AG04450 (cell line): ENCODE measurements at regions not wholly inside any gene's neighbourhood (a gene's known extent, or its start where the extent isn't known, plus 50 kb on each side); places are given as distances from the start of the nearest gene placed in this dataset.

Experiments used
- CTCF ChIA-PET: fragments of 300-600, 350-600 bp; formaldehyde crosslinking; extraction: SDS; loops from one replicate; lab custom pipeline; 2022; ENCODE audit warnings: antibody characterized with exemption, inconsistent platforms; lab: Charles Lee
- POLR2A ChIA-PET: fragments of 350-600 bp; formaldehyde crosslinking; extraction: SDS; loops from one replicate; lab custom pipeline; 2021; ENCODE audit warnings: antibody characterized with exemption, inconsistent platforms; lab: Yijun Ruan, JAX
- DNase-seq: peaks from one replicate; pipeline ENCODE4 v3.0.0-alpha.2; 2011; ENCODE audit warnings: low read depth, low spot score
- H3K27ac ChIP-seq: one replicate; pipeline ENCODE4 v1.5.1; 2012; ENCODE audit warnings: low read depth, low read length, control low read depth
- H3K27me3 ChIP-seq: one replicate; pipeline ENCODE4 v1.6.0; 2012; ENCODE audit warnings: low read length; ENCODE audit not compliant: control insufficient read depth, insufficient read depth
- H3K4me3 ChIP-seq: 2 replicates; pipeline ENCODE4 v1.5.1; 2011; ENCODE audit warnings: mild to moderate bottlenecking, low read depth, low read length, control low read depth
- H3K9me3 ChIP-seq: 2 replicates; pipeline ENCODE4 v1.5.1; 2012; ENCODE audit warnings: low read length; ENCODE audit not compliant: control insufficient read depth, insufficient read depth
- TF ChIP-seq, protein P1 (sequence below): IDR thresholded peaks from 2 replicates; pipeline ENCODE4 v1.5.1; 2011; ENCODE audit warnings: low read depth, low read length, control low read depth, inconsistent platforms

GRCh38 chr2:20146401-20146800 is 78.5 kb downstream of the SDC1 start:
- CTCF ChIA-PET: interaction anchor here (1.5 kb wide), 1 partner anchor 11 kb away, joined by 3 read pairs; no protein-coding TSS in a partner anchor
- Histone ChIP-seq H3K4me3 (no peak overlapping the region), H3K9me3 (no peaks in the 10 kb centered on the region), H3K27ac (no peak overlapping the region), H3K27me3 (no peaks in the 10 kb centered on the region)
- no peak for DNase-seq
- POLR2A ChIA-PET: no interaction called here
- TF ChIP-seq, protein P1, sequence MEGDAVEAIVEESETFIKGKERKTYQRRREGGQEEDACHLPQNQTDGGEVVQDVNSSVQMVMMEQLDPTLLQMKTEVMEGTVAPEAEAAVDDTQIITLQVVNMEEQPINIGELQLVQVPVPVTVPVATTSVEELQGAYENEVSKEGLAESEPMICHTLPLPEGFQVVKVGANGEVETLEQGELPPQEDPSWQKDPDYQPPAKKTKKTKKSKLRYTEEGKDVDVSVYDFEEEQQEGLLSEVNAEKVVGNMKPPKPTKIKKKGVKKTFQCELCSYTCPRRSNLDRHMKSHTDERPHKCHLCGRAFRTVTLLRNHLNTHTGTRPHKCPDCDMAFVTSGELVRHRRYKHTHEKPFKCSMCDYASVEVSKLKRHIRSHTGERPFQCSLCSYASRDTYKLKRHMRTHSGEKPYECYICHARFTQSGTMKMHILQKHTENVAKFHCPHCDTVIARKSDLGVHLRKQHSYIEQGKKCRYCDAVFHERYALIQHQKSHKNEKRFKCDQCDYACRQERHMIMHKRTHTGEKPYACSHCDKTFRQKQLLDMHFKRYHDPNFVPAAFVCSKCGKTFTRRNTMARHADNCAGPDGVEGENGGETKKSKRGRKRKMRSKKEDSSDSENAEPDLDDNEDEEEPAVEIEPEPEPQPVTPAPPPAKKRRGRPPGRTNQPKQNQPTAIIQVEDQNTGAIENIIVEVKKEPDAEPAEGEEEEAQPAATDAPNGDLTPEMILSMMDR: no peak

DNA sequence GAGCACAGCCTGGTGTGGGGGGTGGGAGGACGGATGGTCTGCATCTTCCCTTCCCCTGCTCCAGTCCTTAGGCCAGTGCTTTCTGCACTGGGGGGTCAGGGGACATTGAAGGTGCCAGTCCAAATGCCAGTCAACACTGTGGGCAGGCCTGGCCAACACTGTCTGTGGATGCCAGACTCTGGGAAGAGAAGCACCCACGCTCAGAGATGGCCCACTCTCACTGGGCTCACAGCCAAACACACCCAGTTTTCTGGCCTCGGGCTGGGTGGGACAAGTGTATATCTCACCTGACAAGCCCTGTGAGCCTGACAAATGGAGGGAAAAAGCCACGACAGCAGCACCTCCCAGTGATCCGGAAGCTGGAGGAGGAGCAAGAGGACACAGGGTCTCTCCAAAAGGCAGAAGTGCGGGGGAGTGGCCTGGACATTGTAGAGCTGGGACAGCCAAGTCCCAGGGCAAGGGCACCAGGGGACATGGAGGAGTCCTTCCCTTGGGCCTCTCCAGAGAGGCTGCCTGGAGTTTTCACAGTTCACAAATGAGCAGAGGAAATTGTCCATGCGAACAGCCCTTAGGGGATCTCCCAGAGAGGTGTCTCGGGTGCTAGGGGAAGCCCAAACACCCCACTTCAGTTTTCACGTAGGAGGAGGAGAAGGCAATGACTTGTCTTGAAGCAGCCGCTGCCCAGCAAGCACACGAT is 79.3 kb downstream of the SDC1 start:
- DNase-seq: no peak
- TF ChIP-seq, protein P1: no peak
- no peak overlapping the region for H3K27ac ChIP-seq
- H3K4me3 ChIP-seq: no peak overlapping the region
- no peaks in the 10 kb centered on the region for H3K9me3 ChIP-seq
- CTCF ChIA-PET: interaction anchor here (1.5 kb wide), 1 partner anchor 10 kb away, joined by 3 read pairs; no protein-coding TSS in a partner anchor
- no peaks in the 10 kb centered on the region for H3K27me3 ChIP-seq
- POLR2A ChIA-PET: no interaction called here

DNA sequence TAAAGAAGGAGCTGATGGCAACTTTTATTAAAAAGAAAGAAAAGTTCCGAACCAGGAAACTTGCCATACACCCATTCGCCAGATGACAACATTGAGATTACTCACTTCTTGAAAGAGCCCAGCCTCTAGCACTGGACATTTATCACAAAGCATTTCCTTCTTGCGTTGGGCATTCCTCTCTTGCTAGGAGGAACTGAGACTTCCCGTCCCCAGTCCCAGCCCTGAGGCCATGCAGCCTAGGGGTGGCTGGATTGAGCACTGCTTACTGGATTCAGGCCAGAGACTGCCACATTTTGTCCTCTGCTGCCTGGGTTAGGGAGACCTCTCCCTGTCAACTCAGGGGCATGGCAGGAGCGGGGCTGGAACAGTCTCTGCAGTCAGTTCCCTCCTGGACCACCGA is 80.1 kb downstream of the SDC1 start:
- CTCF ChIA-PET: interaction anchor here (1.5 kb wide), 1 partner anchor 10 kb away, joined by 3 read pairs; no protein-coding TSS in a partner anchor
- POLR2A ChIA-PET: no interaction called here
- Histone ChIP-seq H3K27ac (no peak overlapping the region), H3K4me3 (no peak overlapping the region), H3K27me3 (no peaks in the 10 kb centered on the region), H3K9me3 (no peaks in the 10 kb centered on the region)
- TF ChIP-seq, protein P1: no peak
- no peak for DNase-seq

DNA sequence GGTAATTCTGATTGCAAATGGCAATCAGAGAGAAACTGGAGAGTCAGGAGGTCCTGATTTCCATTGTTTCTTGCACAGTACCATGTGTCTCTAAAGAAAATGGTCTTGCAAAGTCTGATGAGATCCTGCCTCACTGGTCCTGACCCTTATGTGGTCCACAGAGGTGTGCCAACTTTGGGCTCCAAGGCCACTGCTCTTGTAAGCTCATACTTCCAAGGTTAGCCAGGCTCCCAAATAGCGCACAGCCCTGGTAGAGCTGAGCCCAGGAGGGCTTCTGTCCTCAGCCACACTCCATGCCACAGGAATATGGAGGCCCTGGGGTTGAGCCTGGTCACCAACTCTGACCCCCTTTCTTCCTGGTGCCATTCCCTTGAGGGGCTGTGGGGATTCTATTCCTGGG is 80.7 kb downstream of the SDC1 start:
- H3K4me3 ChIP-seq: no peak overlapping the region
- H3K9me3 ChIP-seq: no peaks in the 10 kb centered on the region
- CTCF ChIA-PET: no interaction called here
- no peaks in the 10 kb centered on the region for H3K27me3 ChIP-seq
- TF ChIP-seq, protein P1: no peak
- POLR2A ChIA-PET: no interaction called here
- no peak overlapping the region for H3K27ac ChIP-seq
- no peak for DNase-seq

GRCh38 chr2:20143263-20143662 is 81.7 kb downstream of the SDC1 start:
- no peak overlapping the region for H3K4me3 ChIP-seq
- H3K27me3 ChIP-seq: no peaks in the 10 kb centered on the region
- DNase-seq: no peak
- H3K27ac ChIP-seq: no peak overlapping the region
- ChIA-PET CTCF (no interaction called here), POLR2A (no interaction called here)
- TF ChIP-seq, protein P1: no peak
- H3K9me3 ChIP-seq: no peaks in the 10 kb centered on the region
